ENCODE measurements at regions not wholly inside any gene's neighbourhood (a gene's known extent, or its start where the extent isn't known, plus 50 kb on each side); places are given as distances from the start of the nearest gene placed in this dataset.
A peak's percentile ranks its signal among the peaks of the same experiment; 100 is the strongest.

GRCh38 chr7:94067506-94067905 lies 63.4 kb upstream of the BET1 start:
- peaks cover 3% of the 10 kb centered on the region for H3K9me3 Mint-ChIP-seq (ENCODE audit: unreplicated experiment)
- no peaks in the 10 kb centered on the region for H3K36me3 Mint-ChIP-seq (ENCODE audit: unreplicated experiment)
- no peak for TF ChIP-seq CTCF (IDR thresholded peaks at IDR 0.05; ENCODE audit: partially characterized antibody, unreplicated experiment)
- H3K4me1 Mint-ChIP-seq (ENCODE audit: low read depth, unreplicated experiment) = no peaks in the 10 kb centered on the region
- no peak overlapping the region for H3K27ac Mint-ChIP-seq (ENCODE audit: unreplicated experiment)
- H3K4me3 Mint-ChIP-seq (ENCODE audit: unreplicated experiment) = no peak overlapping the region
- DNase-seq = no peak
- H3K27me3 Mint-ChIP-seq (ENCODE audit: unreplicated experiment) = no peaks in the 10 kb centered on the region

GRCh38 chr7:94069162-94069739 lies 65.1 kb upstream of the BET1 start:
- Mint-ChIP-seq H3K27ac (ENCODE audit: unreplicated experiment) (no peak overlapping the region), H3K27me3 (ENCODE audit: unreplicated experiment) (no peaks in the 10 kb centered on the region), H3K4me1 (ENCODE audit: low read depth, unreplicated experiment) (peaks cover 2% of the 10 kb centered on the region), H3K9me3 (ENCODE audit: unreplicated experiment) (peaks cover 3% of the 10 kb centered on the region), H3K4me3 (ENCODE audit: unreplicated experiment) (no peak overlapping the region), H3K36me3 (ENCODE audit: unreplicated experiment) (no peaks in the 10 kb centered on the region)
- DNase-seq = no peak
- no peak for TF ChIP-seq CTCF (IDR thresholded peaks at IDR 0.05; ENCODE audit: partially characterized antibody, unreplicated experiment)

- H3K36me3 Mint-ChIP-seq (ENCODE audit: unreplicated experiment) = no peaks in the 10 kb centered on the region
- no peak overlapping the region for H3K4me3 Mint-ChIP-seq (ENCODE audit: unreplicated experiment)
- no peaks in the 10 kb centered on the region for H3K27me3 Mint-ChIP-seq (ENCODE audit: unreplicated experiment)
- H3K4me1 Mint-ChIP-seq (ENCODE audit: low read depth, unreplicated experiment) = peaks cover 2% of the 10 kb centered on the region
- no peaks in the 10 kb centered on the region for H3K9me3 Mint-ChIP-seq (ENCODE audit: unreplicated experiment)
- no peak for DNase-seq
- no peak overlapping the region for H3K27ac Mint-ChIP-seq (ENCODE audit: unreplicated experiment)
- no peak for TF ChIP-seq CTCF (IDR thresholded peaks at IDR 0.05; ENCODE audit: partially characterized antibody, unreplicated experiment)
Measured at GRCh38 chr7:94080551-94080950, 76.4 kb upstream of the BET1 start.

GRCh38 chr7:94082126-94082525 lies 78.0 kb upstream of the BET1 start:
- Mint-ChIP-seq H3K4me3 (ENCODE audit: unreplicated experiment) (no peak overlapping the region), H3K27me3 (ENCODE audit: unreplicated experiment) (no peaks in the 10 kb centered on the region)
- TF ChIP-seq CTCF (IDR thresholded peaks at IDR 0.05; ENCODE audit: partially characterized antibody, unreplicated experiment) = no peak

GRCh38 chr7:94087664-94088352 lies 83.7 kb upstream of the BET1 start:
- Mint-ChIP-seq H3K27ac (ENCODE audit: unreplicated experiment) (no peak overlapping the region), H3K27me3 (ENCODE audit: unreplicated experiment) (no peaks in the 10 kb centered on the region), H3K4me1 (ENCODE audit: low read depth, unreplicated experiment) (peaks cover 3% of the 10 kb centered on the region), H3K4me3 (ENCODE audit: unreplicated experiment) (no peak overlapping the region), H3K9me3 (ENCODE audit: unreplicated experiment) (no peaks in the 10 kb centered on the region), H3K36me3 (ENCODE audit: unreplicated experiment) (no peaks in the 10 kb centered on the region)
- peak; percentile 39 for DNase-seq
- peak; percentile 72 for TF ChIP-seq CTCF (IDR thresholded peaks at IDR 0.05; ENCODE audit: partially characterized antibody, unreplicated experiment)

More at GRCh38 chr7:94082126-94082525, 78.0 kb upstream of the BET1 start:
- H3K4me1 Mint-ChIP-seq (ENCODE audit: low read depth, unreplicated experiment) = peaks cover 2% of the 10 kb centered on the region
- no peaks in the 10 kb centered on the region for H3K9me3 Mint-ChIP-seq (ENCODE audit: unreplicated experiment)
- H3K27ac Mint-ChIP-seq (ENCODE audit: unreplicated experiment) = no peak overlapping the region
- no peaks in the 10 kb centered on the region for H3K36me3 Mint-ChIP-seq (ENCODE audit: unreplicated experiment)
- no peak for DNase-seq
